ENCODE measurements at regions not wholly inside any gene's neighbourhood (a gene's known extent, or its start where the extent isn't known, plus 50 kb on each side); places are given as distances from the start of the nearest gene placed in this dataset.
"Not testable (repeated sequence)": the region's sequence is repeated elsewhere in the genome, so short reads cannot be mapped to it uniquely, and the experiment has no call there.

GRCh38 chr10:17538941-17539340 lies 78.2 kb downstream of the HACD1 start:
- DNase-seq (ENCODE audit: low read depth) = no peak

- no peak for DNase-seq (ENCODE audit: low read depth)
Observed at GRCh38 chr10:17537281-17537680, 79.9 kb downstream of the HACD1 start.

DNA sequence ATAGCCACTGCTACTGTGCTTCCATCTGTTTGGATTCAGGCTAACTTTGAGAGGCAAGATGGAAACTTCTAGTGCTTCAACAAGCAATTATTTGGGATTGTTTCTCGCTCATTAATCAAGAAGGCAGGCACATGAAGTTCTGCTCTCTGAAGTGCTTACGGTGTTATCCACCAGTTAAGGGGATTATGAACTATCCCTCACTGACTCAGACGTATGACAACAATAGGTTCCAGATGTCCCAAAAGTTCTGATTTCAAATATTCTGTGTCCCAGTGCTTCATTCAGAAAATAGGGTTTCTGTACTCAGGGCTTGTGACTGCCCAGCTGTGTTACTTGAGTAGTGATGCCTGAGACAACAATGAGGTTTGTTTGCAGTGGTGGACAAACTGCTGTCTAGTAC lies 81.0 kb downstream of the HACD1 start:
- DNase-seq (ENCODE audit: low read depth) = no peak

GRCh38 chr10:17533731-17534130 lies 79.3 kb upstream of the ST8SIA6 start:
- no peak for DNase-seq (ENCODE audit: low read depth)

GRCh38 chr10:17528306-17528862 lies 74.0 kb upstream of the ST8SIA6 start:
- DNase-seq (ENCODE audit: low read depth) = no peak

- no peak for DNase-seq (ENCODE audit: low read depth)
Observed at GRCh38 chr10:17527514-17528146, 73.2 kb upstream of the ST8SIA6 start.

- not testable (repeated sequence) for DNase-seq (ENCODE audit: low read depth)
Observed at GRCh38 chr10:17526571-17526970, 72.2 kb upstream of the ST8SIA6 start.

DNA sequence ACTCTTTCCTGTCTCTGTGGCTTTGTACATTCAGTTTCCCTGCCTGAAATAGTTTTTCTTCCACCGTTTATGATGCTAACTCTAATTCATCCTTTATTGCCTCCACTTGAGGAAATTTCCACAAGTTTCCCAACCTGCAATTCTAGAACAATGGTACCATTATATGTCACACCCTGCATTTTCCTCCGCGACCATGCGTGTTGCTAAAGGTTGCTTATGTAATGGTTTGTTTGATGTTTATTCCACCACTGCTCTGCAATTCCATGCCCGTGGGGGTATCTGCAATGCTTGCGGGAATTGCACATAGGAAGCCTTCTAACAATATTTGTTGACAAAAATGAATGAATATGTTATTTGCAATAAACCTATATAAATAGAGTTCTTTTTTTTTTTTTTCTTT lies 69.5 kb upstream of the ST8SIA6 start:
- DNase-seq (ENCODE audit: low read depth) = no peak

DNA sequence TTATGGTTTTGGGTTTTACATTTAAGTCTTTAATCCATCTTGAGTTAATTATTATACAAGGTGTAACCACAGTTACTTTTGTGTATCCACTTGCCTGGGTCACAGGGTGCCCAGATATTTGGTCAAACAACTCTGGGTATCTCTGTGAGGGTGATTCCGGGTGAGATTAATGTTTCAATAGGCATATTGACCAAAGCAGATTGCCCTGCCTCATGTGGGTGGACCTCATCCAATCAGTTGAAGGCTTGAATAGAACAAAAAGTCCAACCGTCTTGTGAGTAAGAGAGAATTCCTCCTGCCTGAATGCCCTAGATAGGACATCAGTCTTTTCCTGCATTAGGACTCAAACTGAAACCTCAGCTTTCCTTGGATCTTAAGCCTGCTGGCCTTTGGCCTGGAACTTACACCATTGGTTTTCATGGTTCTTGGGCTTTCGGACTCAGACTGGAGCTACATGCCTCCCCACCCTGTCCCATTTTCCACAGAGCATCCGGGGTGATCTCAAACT lies 68.9 kb upstream of the ST8SIA6 start:
- DNase-seq (ENCODE audit: low read depth) = no peak

DNA sequence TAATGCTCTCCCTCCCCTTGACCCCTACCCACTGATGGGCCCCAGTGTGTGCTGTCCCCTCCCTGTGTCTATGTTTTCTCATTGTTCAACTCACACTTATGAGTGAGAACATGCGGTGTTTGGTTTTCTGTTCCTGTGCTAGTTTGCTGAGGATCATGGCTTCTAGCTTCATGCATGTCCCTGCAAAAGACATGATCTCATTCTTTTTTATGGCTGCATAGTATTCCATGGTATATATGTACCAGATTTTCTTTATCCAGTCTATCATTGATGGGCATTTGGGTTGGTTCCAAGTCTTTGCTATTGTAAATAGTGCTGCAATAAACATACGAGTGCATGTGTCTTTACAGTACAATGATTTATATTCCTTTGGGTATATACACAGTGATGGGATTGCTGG lies 67.9 kb upstream of the ST8SIA6 start:
- not testable (repeated sequence) for DNase-seq (ENCODE audit: low read depth)

DNA sequence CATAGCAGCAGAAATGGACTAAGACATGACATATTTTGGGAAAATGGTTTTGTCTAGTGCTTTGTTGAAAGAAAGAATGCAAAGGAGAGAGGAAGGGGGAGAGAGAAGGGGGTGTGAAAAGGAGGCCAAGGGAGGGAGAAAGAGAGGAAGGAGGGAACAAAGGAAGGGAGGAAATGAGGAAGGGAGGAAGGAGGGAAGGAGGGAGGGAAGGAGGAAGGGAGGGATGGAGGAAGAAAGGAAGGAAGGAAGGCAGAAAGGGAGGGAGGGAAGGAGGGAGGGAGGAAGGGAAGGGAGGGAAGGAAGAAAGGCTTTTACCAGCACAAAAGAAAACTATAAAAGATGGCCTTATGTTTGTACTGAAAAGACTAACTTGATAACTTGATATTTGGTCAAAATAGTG lies 65.1 kb upstream of the ST8SIA6 start:
- DNase-seq (ENCODE audit: low read depth) = no peak

DNA sequence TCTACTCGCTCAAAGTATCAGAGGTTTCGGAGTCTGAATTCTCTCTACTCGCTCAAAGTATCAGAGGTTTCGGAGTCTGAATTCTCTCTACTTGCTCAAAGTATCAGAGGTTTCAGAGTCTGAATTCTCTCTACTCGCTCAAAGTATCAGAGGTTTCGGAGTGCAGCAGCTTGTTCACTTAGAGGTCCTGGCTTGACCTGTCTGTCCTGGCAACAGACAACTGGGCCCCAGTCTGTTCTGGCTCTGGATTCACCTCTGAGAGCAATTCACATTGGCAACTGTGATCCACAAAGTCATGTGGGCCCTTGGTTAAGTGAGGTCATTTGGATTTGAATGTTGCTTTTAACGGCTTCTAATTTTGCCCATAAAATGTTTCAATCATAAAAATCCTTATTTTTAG lies 63.9 kb upstream of the ST8SIA6 start:
- DNase-seq (ENCODE audit: low read depth) = no peak

- DNase-seq (ENCODE audit: low read depth) = no peak
Observed at GRCh38 chr10:17516376-17516775, 62.0 kb upstream of the ST8SIA6 start.

GRCh38 chr10:17512341-17513001 lies 58.1 kb upstream of the ST8SIA6 start:
- peak; percentile 82 for DNase-seq (ENCODE audit: low read depth)

DNA sequence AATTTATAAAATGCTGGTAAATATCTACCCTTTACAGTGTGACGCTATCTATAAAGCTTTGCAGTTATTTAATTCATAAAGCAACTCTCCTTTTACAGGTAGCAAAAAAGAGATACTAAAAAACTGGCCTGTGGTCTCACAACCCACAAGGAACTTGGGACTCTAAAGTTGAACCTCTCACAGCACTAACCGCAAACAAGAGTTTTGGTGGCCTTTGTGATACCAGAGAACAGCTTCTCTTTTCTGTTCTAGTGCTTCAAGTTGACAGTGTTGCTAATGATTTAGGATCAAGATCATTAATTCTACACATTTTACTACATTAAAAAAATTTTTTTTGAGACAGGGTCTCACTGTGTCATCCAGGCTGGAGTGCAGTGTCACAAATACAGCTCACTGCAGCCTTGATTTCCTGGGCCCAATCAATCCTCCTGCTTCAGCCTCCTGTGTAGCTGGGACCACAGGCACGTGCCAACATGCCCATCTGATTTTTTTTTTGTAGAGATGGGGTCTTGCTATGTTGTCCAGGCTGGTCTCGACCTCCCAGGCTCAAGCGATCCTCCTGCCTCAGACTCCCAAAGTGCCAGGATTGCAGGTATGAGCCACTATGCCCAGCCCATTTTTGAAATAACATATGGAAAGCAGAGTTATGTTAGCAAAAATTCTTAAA lies 56.0 kb upstream of the ST8SIA6 start:
- DNase-seq (ENCODE audit: low read depth) = no peak

DNA sequence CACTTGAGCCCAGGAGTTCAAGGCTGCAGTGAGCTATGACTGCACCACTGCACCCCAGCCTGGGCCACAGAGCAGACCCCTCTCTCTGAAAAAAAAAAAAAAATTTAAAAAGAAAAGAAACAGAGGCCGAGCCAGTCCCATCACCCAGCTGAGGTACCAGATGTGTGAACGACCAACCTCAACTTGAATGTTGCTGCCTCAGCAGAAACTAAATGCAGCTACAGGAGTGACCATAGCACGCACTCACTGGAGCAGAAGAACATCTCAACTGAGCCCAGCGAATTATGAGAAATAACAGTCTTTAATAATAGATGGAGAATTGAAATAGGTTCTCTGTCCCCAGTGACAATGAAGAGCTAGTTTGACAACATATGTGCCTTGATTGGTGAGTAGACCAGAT lies 53.1 kb upstream of the ST8SIA6 start:
- DNase-seq (ENCODE audit: low read depth) = no peak

GRCh38 chr10:17506856-17507471 lies 52.6 kb upstream of the ST8SIA6 start:
- no peak for DNase-seq (ENCODE audit: low read depth)

GRCh38 chr10:17506390-17506789 lies 52.0 kb upstream of the ST8SIA6 start:
- DNase-seq (ENCODE audit: low read depth) = no peak

GRCh38 chr10:17504547-17505245 lies 50.3 kb upstream of the ST8SIA6 start:
- DNase-seq (ENCODE audit: low read depth) = peak; percentile 52
